Mucosa of descending colon (tissue), 3 donors: ENCODE measurements at regions not wholly inside any gene's neighbourhood (a gene's known extent, or its start where the extent isn't known, plus 50 kb on each side); places are given as distances from the start of the nearest gene placed in this dataset.

ENCODE experiments used
- ATAC-seq: fragments of 200-7000 bp; cut with Tn5 transposase; one replicate; pipeline ENCODE4 v1.9.1; 2020; ENCODE audit warnings: mild to moderate bottlenecking, moderate library complexity
- DNase-seq, 3 donors: peaks; one replicate each; pipeline ENCODE4 v3.0.0-alpha.2; 2020
- H3K36me3 ChIP-seq: fragments of 200-600 bp; one replicate; pipeline ENCODE4 v1.8.0; 2021; ENCODE audit warnings: low read depth, mild to moderate bottlenecking
- H3K4me1 ChIP-seq: fragments of 200-600 bp; one replicate; pipeline ENCODE4 v1.8.0; 2021; ENCODE audit warnings: low read depth, mild to moderate bottlenecking
- H3K4me3 ChIP-seq: fragments of 200-600 bp; one replicate; pipeline ENCODE4 v1.8.0; 2021; ENCODE audit warnings: mild to moderate bottlenecking
- H3K9me3 ChIP-seq: fragments of 200-600 bp; one replicate; pipeline ENCODE4 v1.8.0; 2021; ENCODE audit warnings: mild to moderate bottlenecking
- intact Hi-C, 2 donors: fragments of 100-400 bp; cut with DNase I in 1 of 2; cut with micrococcal nuclease in 1 of 2; formaldehyde crosslinking; loops; one replicate each; pipeline versions ENCODE4 v1.11.0 to v1.11.1; 2022; cut with DNase I, micrococcal nuclease
- TF ChIP-seq, protein P1 (sequence below): fragments of 200-600 bp; IDR thresholded peaks from one replicate; pipeline ENCODE4 v1.8.0; 2022; ENCODE audit warnings: antibody characterized with exemption, mild to moderate bottlenecking
- donor health status: DM: no; HTN: no; CAD: no; lungs with moderate emphysema.
- donor health status: DM: no; HTN: no; CAD: no.
- donor health status: DM: no; HTN: yes; CAD: no.

DNA sequence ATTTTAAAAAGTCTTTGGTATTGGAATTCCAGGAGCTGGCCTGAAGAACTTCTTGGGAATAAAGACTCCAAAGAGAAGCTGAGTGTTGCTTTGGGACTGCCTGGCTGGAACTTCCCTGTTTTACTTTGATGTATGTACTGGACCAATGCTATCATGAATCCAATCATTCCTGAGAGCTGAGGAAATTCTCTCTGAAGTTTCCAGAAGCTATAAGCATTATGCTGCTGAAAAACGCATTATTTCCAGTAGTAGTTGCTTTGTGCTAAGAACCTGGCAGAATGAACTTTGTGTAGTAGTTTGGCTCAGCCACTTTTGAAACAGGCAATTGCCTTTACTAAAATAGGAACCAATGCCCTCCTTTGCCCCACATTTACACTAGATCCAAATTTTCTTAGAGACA, 260.7 kb downstream of the HLX start:
- no peak for ATAC-seq
- intact Hi-C loops: no loop called here
- no peak overlapping the region for H3K4me3 ChIP-seq
- H3K36me3 ChIP-seq: no peaks in the 10 kb centered on the region
- no peak for DNase-seq
- no peaks in the 10 kb centered on the region for H3K4me1 ChIP-seq
- H3K9me3 ChIP-seq: no peaks in the 10 kb centered on the region
- TF ChIP-seq, protein P1, sequence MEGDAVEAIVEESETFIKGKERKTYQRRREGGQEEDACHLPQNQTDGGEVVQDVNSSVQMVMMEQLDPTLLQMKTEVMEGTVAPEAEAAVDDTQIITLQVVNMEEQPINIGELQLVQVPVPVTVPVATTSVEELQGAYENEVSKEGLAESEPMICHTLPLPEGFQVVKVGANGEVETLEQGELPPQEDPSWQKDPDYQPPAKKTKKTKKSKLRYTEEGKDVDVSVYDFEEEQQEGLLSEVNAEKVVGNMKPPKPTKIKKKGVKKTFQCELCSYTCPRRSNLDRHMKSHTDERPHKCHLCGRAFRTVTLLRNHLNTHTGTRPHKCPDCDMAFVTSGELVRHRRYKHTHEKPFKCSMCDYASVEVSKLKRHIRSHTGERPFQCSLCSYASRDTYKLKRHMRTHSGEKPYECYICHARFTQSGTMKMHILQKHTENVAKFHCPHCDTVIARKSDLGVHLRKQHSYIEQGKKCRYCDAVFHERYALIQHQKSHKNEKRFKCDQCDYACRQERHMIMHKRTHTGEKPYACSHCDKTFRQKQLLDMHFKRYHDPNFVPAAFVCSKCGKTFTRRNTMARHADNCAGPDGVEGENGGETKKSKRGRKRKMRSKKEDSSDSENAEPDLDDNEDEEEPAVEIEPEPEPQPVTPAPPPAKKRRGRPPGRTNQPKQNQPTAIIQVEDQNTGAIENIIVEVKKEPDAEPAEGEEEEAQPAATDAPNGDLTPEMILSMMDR: no peak

- no peak for ATAC-seq
- no peaks in the 10 kb centered on the region for H3K4me1 ChIP-seq
- no peak overlapping the region for H3K4me3 ChIP-seq
- no peak for DNase-seq
- no peaks in the 10 kb centered on the region for H3K36me3 ChIP-seq
- H3K9me3 ChIP-seq: no peaks in the 10 kb centered on the region
- TF ChIP-seq, protein P1: no peak
- intact Hi-C loops: no loop called here
These were observed 261.9 kb downstream of the HLX start for GRCh38 chr1:221141096-221141495.

GRCh38 chr1:221141606-221142285, 262.5 kb downstream of the HLX start:
- intact Hi-C loops: no loop called here
- no peaks in the 10 kb centered on the region for H3K36me3 ChIP-seq
- no peak overlapping the region for H3K4me3 ChIP-seq
- H3K9me3 ChIP-seq: no peaks in the 10 kb centered on the region
- TF ChIP-seq, protein P1: no peak
- DNase-seq (no peak), ATAC-seq (no peak)
- H3K4me1 ChIP-seq: no peaks in the 10 kb centered on the region

DNA sequence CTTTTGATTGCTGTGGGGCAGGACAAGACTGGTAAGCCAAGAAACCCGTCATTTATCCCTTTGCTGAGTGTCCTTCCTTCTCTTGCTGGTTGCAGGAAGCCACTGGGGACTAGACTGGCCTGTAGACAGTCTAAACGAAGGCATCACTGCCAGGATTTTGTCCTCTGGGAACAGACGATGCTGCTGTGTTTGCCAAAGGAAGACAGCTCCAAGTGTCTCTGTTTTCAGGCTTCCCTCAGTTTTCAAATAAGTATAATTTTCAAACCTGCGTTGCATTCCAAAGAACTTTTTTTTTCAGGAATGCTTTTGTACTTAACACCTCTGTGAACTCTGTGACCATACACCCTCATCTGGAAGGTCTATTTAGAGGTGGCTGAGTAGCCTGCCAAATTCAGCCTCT, 269.4 kb downstream of the HLX start:
- no peaks in the 10 kb centered on the region for H3K4me1 ChIP-seq
- no peak for DNase-seq
- no peaks in the 10 kb centered on the region for H3K9me3 ChIP-seq
- TF ChIP-seq, protein P1: no peak
- no peak overlapping the region for H3K4me3 ChIP-seq
- intact Hi-C loops: no loop called here
- no peaks in the 10 kb centered on the region for H3K36me3 ChIP-seq
- ATAC-seq: no peak

GRCh38 chr1:221149111-221149510, 269.9 kb downstream of the HLX start:
- Histone ChIP-seq H3K4me3 (no peak overlapping the region), H3K36me3 (no peaks in the 10 kb centered on the region), H3K9me3 (no peaks in the 10 kb centered on the region), H3K4me1 (no peaks in the 10 kb centered on the region)
- no peak for ATAC-seq
- no peak for DNase-seq
- TF ChIP-seq, protein P1: no peak
- intact Hi-C loops: no loop called here
